Kidney (tissue), 13 donors: ENCODE measurements at regions not wholly inside any gene's neighbourhood (a gene's known extent, or its start where the extent isn't known, plus 50 kb on each side); places are given as distances from the start of the nearest gene placed in this dataset.

Source experiments
- DNase-seq, 5 donors: peaks; one replicate each; pipeline ENCODE4 v3.0.0-alpha.2; 2013 to 2020
- FAIRE-seq: peaks from 2 replicates; lab custom pipeline; 2012; peaks lifted over from hg19 to GRCh38; lab: Jason Lieb, UNC
- H3K27ac ChIP-seq, 2 donors: one replicate each; pipeline ENCODE4 v1.7.0; 2013; ENCODE audit warnings: low read depth in 2 of 2, low read length in 2 of 2, inconsistent platforms in 1 of 2
- H3K27me3 ChIP-seq: one replicate; pipeline ENCODE4 v1.7.1; 2013; ENCODE audit warnings: low read length, inconsistent platforms; ENCODE audit not compliant: control insufficient read depth, insufficient read depth
- H3K36me3 ChIP-seq, 3 donors: one replicate each; pipeline versions ENCODE4 v1.7.0 to v1.7.1; 2013; ENCODE audit warnings: low read length in 3 of 3, control low read depth in 1 of 3, inconsistent platforms in 1 of 3; ENCODE audit not compliant: insufficient read depth in 3 of 3, control insufficient read depth in 2 of 3
- H3K4me1 ChIP-seq, 3 donors: one replicate each; pipeline versions ENCODE4 v1.7.0 to v1.7.1; 2013; ENCODE audit warnings: low read length in 3 of 3, inconsistent platforms in 1 of 3, low read depth in 1 of 3; ENCODE audit not compliant: control insufficient read depth in 2 of 3, insufficient read depth in 2 of 3
- H3K4me3 ChIP-seq, 3 donors: one replicate each; pipeline versions ENCODE4 v1.7.0 to v1.8.1; 2013; ENCODE audit warnings: low read length in 3 of 3, control low read depth in 1 of 3, inconsistent platforms in 1 of 3
- H3K9ac ChIP-seq, 3 donors: one replicate each; pipeline versions ENCODE4 v1.7.0 to v1.7.1; 2013; ENCODE audit warnings: low read length in 3 of 3, control low read depth in 1 of 3, inconsistent platforms in 1 of 3
- H3K9me3 ChIP-seq, 3 donors: one replicate each; pipeline versions ENCODE4 v1.7.0 to v1.7.1; 2013; ENCODE audit warnings: low read length in 3 of 3, control low read depth in 1 of 3, inconsistent platforms in 1 of 3; ENCODE audit not compliant: control insufficient read depth in 2 of 3, insufficient read depth in 1 of 3
- CTCF ChIP-seq: IDR thresholded peaks from 3 replicates; pipeline ENCODE4 v1.5.1; 2012; ENCODE audit warnings: mild to moderate bottlenecking, moderate library complexity, borderline replicate concordance; ENCODE audit not compliant: insufficient read depth; ENCODE audit errors: extremely low read depth
- intact Hi-C: fragments of 100-400 bp; cut with DNase I; formaldehyde crosslinking; loops from one replicate; pipeline ENCODE4 v1.11.1; 2022
- donor health status: control.
- donor health status: control.
- donor health status: control.
- donor health status: control.
- donor health status: control.
- donor health status: DM: yes; HTN: yes; CAD: no.
- donor health status: Normal renal cell carcinoma (clear cell type).

GRCh38 chr21:35775778-35776544, 284.4 kb downstream of the SETD4 start:
- TF ChIP-seq CTCF = no peak
- Histone ChIP-seq H3K4me3 (no peak overlapping the region), H3K36me3 (no peaks in the 10 kb centered on the region), H3K9ac (no peak overlapping the region), H3K4me1 (peaks cover 0 to 4% (median 0%) of the 10 kb centered on the region in 3 donors), H3K27ac (no peak overlapping the region), H3K27me3 (no peaks in the 10 kb centered on the region), H3K9me3 (no peaks in the 10 kb centered on the region)
- no peak for FAIRE-seq
- intact Hi-C loops = no loop called here
- DNase-seq = no peak

- H3K4me1 ChIP-seq = no peaks in the 10 kb centered on the region
- H3K27ac ChIP-seq = no peak overlapping the region
- H3K9ac ChIP-seq = no peak overlapping the region
- intact Hi-C loops = no loop called here
- no peaks in the 10 kb centered on the region for H3K27me3 ChIP-seq
- DNase-seq (no peak), FAIRE-seq (no peak)
- H3K36me3 ChIP-seq = no peaks in the 10 kb centered on the region
- no peak for TF ChIP-seq CTCF
- no peak overlapping the region for H3K4me3 ChIP-seq
- H3K9me3 ChIP-seq = no peaks in the 10 kb centered on the region
These were observed 290.0 kb downstream of the SETD4 start for GRCh38 chr21:35770101-35770945.

- no peaks in the 10 kb centered on the region for H3K4me1 ChIP-seq
These were observed 292.1 kb downstream of the SETD4 start for GRCh38 chr21:35768187-35768586.

More at GRCh38 chr21:35768187-35768586, 292.1 kb downstream of the SETD4 start:
- H3K27ac ChIP-seq = no peak overlapping the region
- H3K4me3 ChIP-seq = no peak overlapping the region
- FAIRE-seq = no peak
- H3K9ac ChIP-seq = no peak overlapping the region
- TF ChIP-seq CTCF = no peak
- H3K27me3 ChIP-seq = no peaks in the 10 kb centered on the region
- no peak for DNase-seq
- intact Hi-C loops = no loop called here
- H3K36me3 ChIP-seq = no peaks in the 10 kb centered on the region
- no peaks in the 10 kb centered on the region for H3K9me3 ChIP-seq
